ENCODE measurements at regions not wholly inside any gene's neighbourhood (a gene's known extent, or its start where the extent isn't known, plus 50 kb on each side); places are given as distances from the start of the nearest gene placed in this dataset.

DNA sequence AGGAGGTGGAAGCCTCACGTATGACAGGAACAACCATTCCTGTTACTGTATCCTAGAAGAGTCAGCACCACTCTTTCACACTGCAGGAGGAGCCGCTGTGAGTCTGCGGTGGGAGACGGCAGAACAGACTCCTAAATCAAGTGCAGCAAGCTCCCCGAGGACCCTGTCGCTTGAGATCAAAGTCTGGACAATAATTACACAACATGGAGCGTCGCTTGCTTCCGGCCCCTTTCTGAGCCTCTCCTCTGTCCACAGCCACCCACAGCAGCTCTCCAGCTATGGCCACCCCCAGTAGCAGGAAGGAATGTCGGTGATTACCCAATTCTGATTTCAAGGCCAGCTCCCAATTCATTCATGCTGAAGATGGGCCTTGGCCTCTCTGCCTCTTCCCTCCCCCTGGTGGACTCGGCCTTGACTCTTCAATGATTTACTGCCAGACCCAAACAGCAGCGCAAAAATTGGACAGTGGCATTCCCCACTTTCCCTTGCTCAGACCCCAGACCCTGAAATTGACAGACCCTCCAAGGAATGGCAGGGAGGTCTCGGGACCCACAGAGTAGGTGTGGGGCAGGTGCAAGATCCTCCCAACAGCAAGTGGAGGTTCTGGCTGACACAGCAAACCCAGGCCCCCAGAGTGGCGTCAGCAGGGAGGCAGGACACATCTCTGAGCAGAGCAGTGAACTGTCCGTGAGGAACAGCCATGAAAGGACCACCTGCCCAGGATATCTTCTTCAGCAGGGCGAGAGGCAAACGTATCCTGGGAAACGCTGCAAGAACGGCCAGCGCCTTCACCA, 272.7 kb upstream of the DIO3 start:
- Histone ChIP-seq H3K27me3 (ENCODE audit: control insufficient read depth, insufficient read depth, low read length) (peaks cover 13% of the 10 kb centered on the region; the same call in 1 of the 2 replicates), H3K79me1 (ENCODE audit: low read depth in 1 of 2, low read length in 2 of 2) (no peaks in the 10 kb centered on the region), H3K14ac (replicated peaks; ENCODE audit: low read depth, low read length) (no peak overlapping the region), H2BK120ac (ENCODE audit: low read depth, low read length) (no peak overlapping the region), H3K9me3 (ENCODE audit: control insufficient read depth, insufficient read depth, low read length) (no peaks in the 10 kb centered on the region; the same call in 1 of the 2 replicates), H3K36me3 (ENCODE audit: control insufficient read depth, insufficient read depth, low read length) (no peaks in the 10 kb centered on the region), H2AK9ac (replicated peaks; ENCODE audit: low read depth, low read length, poor library complexity) (no peak overlapping the region), H2AK5ac (ENCODE audit: low read depth, low read length) (no peak overlapping the region), H3K9me1 (ENCODE audit: insufficient read depth, low read length) (no peaks in the 10 kb centered on the region), H2BK15ac (ENCODE audit: low read depth, low read length) (no peak overlapping the region), H3K27ac (ENCODE audit: insufficient read depth, low read length) (no peak overlapping the region), H3K4me2 (ENCODE audit: low read depth, low read length) (no peak overlapping the region), H3K18ac (ENCODE audit: low read depth, low read length) (no peak overlapping the region), H3K9ac (ENCODE audit: low read depth, low read length) (no peak overlapping the region), H3K4me1 (ENCODE audit: control insufficient read depth, insufficient read depth, low read length) (no peaks in the 10 kb centered on the region), H4K8ac (ENCODE audit: low read depth in 2 of 2, low read length in 2 of 2) (no peak overlapping the region), H4K5ac (ENCODE audit: low read depth, low read length) (no peak overlapping the region), H3K4me3 (ENCODE audit: insufficient read depth, low read depth, low read length) (no peak overlapping the region), H4K91ac (ENCODE audit: insufficient read depth, low read depth, low read length) (no peak overlapping the region), H2BK20ac (ENCODE audit: low read depth, low read length) (no peak overlapping the region), H4K20me1 (ENCODE audit: insufficient read depth, low read length) (no peaks in the 10 kb centered on the region), H2AFZ (replicated peaks; ENCODE audit: low read length, poor library complexity) (no peak overlapping the region), H2BK5ac (ENCODE audit: low read depth, low read length, poor library complexity, severe bottlenecking) (no peak overlapping the region), H3K4ac (ENCODE audit: low read depth, low read length) (no peak overlapping the region), H3K23ac (ENCODE audit: low read depth, low read length) (no peak overlapping the region), H3K56ac (ENCODE audit: extremely low read depth, insufficient read depth, low read length) (no peak overlapping the region)
- 19% methylated on average over 7 of the region's 20 CpGs; no CpG with 5 or more reads in 1 of the 2 experiments for WGBS, 2 experiments (ENCODE audit: extremely low coverage in 2 of 2, insufficient read length in 1 of 2)
- POLR2A ChIA-PET (ENCODE audit: unreplicated experiment) = no interaction called here
- TF ChIP-seq NFE2L2 (IDR thresholded peaks at IDR 0.05; ENCODE audit: low read depth, low read length) = no peak
- intact Hi-C loops (cut with micrococcal nuclease) = no loop called here
- ATAC-seq (ENCODE audit: low read depth) = no peak
- CTCF ChIA-PET = no interaction called here
- in situ Hi-C loops (cut with MboI; ENCODE audit: low sequenced_read_pairs) = no loop called here
- dilution Hi-C loops (cut with HindIII; ENCODE audit: low sequenced_read_pairs, unreplicated experiment) = no loop called here
- DNase-seq = no peak
- BruUV-seq (replicated peaks) = no TSS peak
